HG03039 (cell line): ENCODE measurements at regions not wholly inside any gene's neighbourhood (a gene's known extent, or its start where the extent isn't known, plus 50 kb on each side); places are given as distances from the start of the nearest gene placed in this dataset.
"Not testable (repeated sequence)": the region's sequence is repeated elsewhere in the genome, so short reads cannot be mapped to it uniquely, and the experiment has no call there.

Source experiments
- ATAC-seq: cut with Tn5 transposase; IDR thresholded peaks from one replicate; pipeline ENCODE4 v1.9.1; 2021; ENCODE audit warnings: mild to moderate bottlenecking, moderate library complexity; ENCODE audit not compliant: unreplicated experiment

DNA sequence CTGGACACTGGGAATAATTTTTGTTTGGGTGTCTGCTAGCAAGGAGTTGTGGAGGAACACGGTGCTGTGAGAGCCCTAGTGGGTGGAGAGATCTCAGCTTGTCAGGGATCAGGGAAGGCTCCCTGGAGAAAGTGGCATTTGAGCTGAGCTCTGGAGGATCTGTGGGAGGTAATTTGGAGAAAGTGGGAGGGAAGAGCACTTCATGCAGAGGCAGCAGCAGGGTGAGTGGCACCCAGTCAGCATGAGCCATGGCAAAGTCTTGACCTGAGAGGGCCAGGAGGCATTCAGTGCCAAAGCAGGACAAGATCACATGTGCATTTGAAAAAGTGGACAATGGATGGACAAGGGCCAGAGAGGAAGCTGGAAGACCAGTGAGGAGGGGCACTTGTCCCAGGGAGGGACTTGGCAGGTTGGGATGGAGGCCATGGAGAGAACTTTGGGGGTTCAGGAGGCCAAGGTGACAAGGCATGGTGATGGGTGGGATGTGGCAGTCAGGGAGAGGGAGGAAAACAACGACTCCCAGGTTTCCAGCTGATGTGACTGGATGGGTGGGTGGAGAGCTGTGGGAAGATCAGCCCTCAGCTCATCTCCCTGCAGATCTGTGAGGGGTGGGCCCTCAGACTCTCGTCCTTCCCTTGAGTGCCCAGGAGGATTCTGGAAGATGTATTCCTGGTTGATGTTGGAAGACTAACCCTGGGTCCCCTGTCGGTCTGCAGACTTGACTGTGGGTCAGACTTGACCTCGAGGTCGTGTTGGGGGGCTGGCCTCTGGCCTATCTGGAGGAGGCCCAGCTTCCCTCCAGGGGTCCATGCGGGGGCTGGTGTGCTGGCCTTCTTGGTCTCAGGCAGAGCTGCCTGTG, 68.9 kb upstream of the PITX1 start:
- ATAC-seq, result no peak

DNA sequence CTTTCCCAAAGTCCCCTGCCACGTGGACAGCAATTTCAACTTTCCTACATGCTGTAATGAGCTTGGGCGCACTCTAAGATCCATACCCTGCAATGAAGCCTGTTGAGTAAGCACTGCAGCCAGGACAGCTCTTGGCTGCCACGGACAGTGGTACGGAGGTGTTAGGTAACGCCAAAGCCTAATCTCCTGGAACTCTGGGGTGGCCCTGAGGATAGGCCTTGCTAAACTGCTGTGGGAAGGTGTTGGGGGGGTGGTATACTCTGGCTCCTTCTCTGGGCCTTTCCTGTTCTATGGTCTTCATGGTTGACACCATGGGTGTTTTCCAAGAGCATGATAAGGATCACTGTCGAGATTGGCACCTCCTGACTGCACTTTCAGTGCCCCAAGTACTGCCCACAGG, 66.4 kb upstream of the PITX1 start:
- no peak for ATAC-seq

DNA sequence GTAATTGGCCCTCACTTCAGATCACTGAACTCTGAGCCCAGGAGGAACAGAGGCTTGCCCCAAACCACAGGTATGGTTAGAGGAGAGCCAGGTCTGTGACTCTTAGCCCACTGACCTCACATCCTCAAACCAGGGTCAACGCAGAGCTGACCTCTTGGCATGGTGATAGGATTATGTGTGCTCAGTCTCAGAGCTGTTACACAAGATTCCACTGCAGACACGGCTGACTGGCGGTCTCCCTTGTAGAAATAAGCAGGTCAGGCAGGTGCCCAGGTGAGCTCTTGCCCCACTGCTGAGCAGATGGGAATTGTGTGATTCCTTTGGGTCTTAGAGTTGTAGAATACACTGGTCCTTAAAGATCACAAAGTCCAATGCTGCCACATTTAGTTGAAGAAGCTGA, 66.0 kb upstream of the PITX1 start:
- ATAC-seq, result no peak

- no peak for ATAC-seq
Measured at GRCh38 chr5:135097390-135097789, 63.4 kb upstream of the PITX1 start.

DNA sequence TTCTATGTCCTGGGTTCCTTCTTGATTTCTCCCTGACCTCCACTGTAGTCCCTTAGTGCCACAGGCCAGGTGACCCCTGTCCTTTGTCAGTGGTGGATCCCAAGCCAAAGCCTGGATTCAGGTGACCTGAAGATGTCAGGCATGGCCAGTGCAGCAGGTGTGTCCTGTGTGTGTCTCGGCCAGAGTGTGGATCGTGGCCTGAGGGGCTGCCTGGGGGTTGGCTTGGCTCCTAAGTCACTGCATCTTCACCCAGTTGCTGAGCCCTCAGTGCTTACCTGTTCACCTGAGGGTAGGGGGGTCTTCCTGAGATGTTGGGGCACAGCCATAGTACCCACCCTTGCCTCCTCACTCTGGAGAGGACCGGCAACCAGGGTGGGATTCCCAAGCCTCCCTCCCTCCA, 61.8 kb upstream of the PITX1 start:
- no peak for ATAC-seq

- no peak for ATAC-seq
Measured at GRCh38 chr5:135095052-135095715, 61.2 kb upstream of the PITX1 start.

GRCh38 chr5:135094339-135095051, 60.5 kb upstream of the PITX1 start:
- ATAC-seq, result no peak

DNA sequence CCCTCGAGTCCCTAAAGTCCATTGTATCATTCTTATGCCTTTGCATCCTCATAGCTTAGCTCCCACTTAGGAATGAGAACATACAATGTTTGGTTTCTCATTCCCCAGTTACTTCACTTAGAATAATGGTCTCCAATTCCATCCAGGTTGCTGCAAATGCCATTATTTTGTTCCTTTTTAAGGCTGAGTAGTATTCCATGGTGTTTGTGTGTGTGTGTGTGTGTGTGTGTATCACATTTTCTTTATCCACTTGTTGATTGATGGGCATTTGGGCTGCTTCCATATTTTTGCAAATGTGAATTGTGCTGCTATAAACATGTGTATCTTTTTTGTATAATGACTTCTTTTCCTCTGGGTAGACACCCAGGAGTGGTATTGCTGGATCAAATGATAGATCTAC, 59.5 kb upstream of the PITX1 start:
- not testable (repeated sequence) for ATAC-seq

- no peak for ATAC-seq
Measured at GRCh38 chr5:135092476-135092875, 58.4 kb upstream of the PITX1 start.

DNA sequence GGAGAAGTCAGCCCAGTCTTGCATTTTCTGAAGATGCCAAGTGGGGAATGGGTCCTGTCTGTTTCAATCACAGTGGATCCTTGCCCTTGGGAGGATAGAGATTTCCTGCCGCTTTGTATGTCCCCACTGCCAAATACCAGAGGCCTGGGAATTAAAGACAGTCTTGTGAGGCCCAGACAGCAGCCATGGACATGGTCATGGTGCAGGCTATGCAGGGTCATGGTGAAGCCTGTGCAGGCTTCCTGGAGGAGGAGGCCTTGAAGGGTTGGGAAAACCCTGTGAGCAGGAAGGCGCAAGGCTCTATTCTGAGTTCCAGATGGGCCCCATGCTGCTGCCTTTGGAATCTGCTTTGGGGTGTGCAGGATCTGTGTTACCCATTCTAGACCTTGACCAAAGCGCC, 57.3 kb upstream of the PITX1 start:
- no peak for ATAC-seq

DNA sequence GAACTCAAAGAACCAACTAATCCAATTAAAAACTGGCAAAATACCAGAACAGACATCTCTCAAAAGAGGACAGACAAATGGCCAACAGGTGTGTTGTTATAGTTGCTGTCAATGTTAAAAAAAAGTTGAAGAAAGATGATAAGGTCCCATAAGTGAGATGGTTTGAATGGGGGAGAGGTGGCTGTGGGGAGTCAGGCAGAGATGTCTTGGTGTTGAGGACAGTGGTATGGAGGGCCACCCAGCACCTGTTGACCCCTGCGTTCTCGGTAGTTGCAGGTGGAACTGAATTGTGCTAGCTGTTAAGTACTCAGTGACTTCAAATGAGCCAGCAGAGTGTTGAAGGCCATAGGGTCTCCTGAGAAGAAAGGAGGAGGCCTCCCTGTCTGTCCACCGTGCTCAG, 55.9 kb upstream of the PITX1 start:
- ATAC-seq, result no peak

GRCh38 chr5:135088911-135089310, 54.9 kb upstream of the PITX1 start:
- no peak for ATAC-seq

DNA sequence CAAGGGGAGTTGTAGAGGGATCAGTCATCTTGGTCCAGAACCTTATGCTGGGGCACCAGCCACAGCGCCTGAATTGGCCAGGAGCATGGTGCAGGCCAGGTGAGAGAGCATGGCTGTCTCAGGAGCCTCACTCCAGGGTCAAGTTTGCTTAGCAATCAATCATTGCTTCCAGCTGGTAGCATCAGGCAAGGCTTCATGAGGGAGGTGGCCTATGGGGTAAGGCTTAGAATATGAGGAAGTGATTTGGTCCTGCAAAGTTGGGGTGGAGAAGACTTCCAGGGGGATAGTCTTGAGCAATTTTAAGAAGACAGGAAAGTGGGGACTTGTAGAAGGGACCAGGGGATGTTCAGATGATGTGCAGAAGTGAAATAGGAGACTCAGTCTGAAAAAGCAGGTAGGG, 53.9 kb upstream of the PITX1 start:
- no peak for ATAC-seq

DNA sequence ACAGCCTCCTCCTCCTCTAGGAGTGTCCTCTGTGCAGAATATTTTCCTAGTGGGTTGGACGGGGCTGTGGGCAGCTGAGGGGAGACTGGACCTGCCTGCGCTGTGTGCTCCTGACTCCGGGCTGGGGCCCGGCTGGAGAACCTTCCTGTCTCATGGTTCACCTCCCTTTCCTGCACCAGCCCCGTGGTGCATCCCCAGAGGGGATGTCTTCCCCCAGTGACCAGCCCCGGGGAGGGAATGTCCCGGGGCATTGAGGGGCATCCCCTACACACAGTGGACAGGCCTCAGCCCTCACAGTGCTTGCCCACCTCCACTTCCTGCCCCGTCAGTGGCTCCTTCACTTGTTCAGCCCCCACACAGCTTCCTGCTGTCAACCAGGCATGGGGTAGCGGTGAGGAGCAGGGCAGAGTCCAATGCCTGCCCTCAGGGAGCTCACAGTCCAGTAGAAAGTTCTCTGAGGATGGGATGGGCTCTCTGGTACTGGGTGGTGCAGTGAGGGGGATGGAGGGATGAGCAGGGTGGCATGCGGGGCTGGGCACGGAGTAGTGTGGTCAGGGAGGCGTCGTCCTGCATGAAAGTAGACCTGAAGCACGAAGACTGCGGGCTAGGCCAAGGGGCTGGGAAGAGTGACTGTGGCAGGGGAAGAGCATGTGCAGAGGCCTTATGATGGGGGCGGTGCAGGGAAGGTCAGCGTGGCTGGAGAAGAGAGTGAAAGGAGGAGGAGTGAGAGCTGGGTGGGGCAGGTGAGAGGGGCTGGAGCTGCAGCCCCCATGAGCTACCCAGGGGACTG, 52.1 kb upstream of the PITX1 start:
- ATAC-seq, result no peak

- ATAC-seq, result no peak
Measured at GRCh38 chr5:135085133-135085935, 51.3 kb upstream of the PITX1 start.
